ENCODE measurements at regions not wholly inside any gene's neighbourhood (a gene's known extent, or its start where the extent isn't known, plus 50 kb on each side); places are given as distances from the start of the nearest gene placed in this dataset.

DNA sequence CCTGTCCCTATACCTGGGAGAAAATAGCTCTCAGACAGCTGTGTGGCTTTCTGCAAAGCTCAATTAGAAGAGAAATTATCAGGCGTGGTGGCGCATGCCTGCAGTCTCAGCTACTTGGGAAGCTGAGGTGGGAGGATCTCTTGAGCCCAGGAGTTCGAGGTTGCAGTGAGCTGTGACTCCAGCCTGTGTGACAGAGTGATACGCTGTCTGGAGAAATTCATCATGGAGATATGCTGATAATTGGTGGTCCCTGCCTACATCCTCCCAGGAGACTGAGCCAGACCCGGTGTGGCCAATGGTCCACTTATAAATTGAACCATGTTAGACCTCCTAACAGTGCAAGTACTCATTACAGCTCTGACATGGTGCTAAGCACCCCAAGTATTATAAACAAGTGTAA lies 58.7 kb upstream of the ZNF599 start:
- Histone ChIP-seq H3K36me3 (no peaks in the 10 kb centered on the region), H3K4me1 (no peaks in the 10 kb centered on the region)
- TF ChIP-seq, protein P1, sequence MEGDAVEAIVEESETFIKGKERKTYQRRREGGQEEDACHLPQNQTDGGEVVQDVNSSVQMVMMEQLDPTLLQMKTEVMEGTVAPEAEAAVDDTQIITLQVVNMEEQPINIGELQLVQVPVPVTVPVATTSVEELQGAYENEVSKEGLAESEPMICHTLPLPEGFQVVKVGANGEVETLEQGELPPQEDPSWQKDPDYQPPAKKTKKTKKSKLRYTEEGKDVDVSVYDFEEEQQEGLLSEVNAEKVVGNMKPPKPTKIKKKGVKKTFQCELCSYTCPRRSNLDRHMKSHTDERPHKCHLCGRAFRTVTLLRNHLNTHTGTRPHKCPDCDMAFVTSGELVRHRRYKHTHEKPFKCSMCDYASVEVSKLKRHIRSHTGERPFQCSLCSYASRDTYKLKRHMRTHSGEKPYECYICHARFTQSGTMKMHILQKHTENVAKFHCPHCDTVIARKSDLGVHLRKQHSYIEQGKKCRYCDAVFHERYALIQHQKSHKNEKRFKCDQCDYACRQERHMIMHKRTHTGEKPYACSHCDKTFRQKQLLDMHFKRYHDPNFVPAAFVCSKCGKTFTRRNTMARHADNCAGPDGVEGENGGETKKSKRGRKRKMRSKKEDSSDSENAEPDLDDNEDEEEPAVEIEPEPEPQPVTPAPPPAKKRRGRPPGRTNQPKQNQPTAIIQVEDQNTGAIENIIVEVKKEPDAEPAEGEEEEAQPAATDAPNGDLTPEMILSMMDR (IDR thresholded peaks at IDR 0.05), result no peak

DNA sequence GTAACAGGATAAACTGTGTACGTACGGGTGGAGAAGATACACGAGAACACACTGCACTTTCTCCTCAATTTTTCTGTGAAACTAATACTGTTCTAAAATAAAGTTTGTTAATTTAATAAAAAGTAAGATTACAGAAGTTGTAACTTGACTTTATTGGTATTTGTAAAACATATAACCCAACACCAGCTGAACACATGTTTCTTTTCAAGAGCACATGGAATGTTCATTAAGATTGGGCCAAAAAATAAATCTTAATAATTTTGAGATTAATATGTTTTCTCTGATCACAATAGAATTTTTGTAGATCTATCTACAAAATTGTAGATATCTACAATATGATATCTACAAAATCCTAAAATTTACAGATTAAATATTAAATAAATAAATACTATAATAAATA lies 55.1 kb upstream of the ZNF599 start:
- DNase-seq (ENCODE audit: low spot score), result no peak
- H3K4me1 ChIP-seq, result no peaks in the 10 kb centered on the region
- no peaks in the 10 kb centered on the region for H3K36me3 ChIP-seq
- TF ChIP-seq, protein P1 (IDR thresholded peaks at IDR 0.05), result no peak
- H3K4me3 ChIP-seq, result no peak overlapping the region
- no peaks in the 10 kb centered on the region for H3K27me3 ChIP-seq
- H3K27ac ChIP-seq, result no peak overlapping the region
- no peaks in the 10 kb centered on the region for H3K9me3 ChIP-seq

More for the DNA sequence above, 58.7 kb upstream of the ZNF599 start:
- no peak for DNase-seq (ENCODE audit: low spot score)
- Histone ChIP-seq H3K27ac (no peak overlapping the region), H3K27me3 (no peaks in the 10 kb centered on the region), H3K9me3 (no peaks in the 10 kb centered on the region), H3K4me3 (no peak overlapping the region)

DNA sequence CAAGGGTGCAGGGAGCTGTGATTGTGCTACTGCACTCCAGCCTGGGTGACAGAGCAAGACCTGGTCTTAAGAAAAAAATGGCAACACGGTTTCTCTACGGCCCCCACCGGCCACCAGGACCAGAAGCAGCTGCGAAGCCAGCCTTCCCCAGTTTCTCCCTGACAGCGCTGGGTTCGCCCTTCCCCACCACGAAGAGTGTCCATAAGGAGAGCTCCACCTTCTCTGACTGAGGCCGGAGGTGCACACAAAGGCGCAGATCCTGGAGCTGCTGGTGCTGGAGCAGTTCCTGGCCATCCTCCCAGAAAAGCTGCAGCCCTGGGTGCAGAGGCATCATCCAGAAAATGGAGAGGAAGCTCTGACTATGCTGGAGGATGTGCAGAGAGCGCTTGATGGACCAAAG lies 52.2 kb upstream of the ZNF599 start:
- Histone ChIP-seq H3K27me3 (no peaks in the 10 kb centered on the region), H3K36me3 (no peaks in the 10 kb centered on the region), H3K4me1 (no peaks in the 10 kb centered on the region), H3K9me3 (no peaks in the 10 kb centered on the region), H3K27ac (no peak overlapping the region), H3K4me3 (no peak overlapping the region)
- DNase-seq (ENCODE audit: low spot score), result no peak
- TF ChIP-seq, protein P1 (IDR thresholded peaks at IDR 0.05), result no peak

DNA sequence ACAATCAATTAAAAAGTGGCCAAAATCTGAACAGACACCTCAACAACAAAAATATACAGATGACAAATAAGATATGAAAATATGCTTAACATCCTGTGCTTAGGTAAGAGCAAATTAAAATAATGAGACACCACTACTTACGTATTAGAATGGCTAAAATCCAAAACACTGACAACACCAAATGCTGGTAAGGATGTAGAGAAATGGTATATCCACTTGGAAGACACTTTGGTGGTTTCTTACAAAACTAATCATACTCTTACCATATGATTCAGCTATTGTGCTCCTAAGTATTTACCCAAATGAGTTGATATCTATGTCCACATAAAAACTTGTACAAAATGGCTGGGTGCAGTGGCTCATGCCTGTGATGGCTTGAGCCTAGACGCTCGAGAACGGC lies 51.7 kb upstream of the ZNF599 start:
- Histone ChIP-seq H3K27me3 (no peaks in the 10 kb centered on the region), H3K9me3 (no peaks in the 10 kb centered on the region), H3K36me3 (no peaks in the 10 kb centered on the region), H3K4me3 (no peak overlapping the region), H3K4me1 (no peaks in the 10 kb centered on the region), H3K27ac (no peak overlapping the region)
- TF ChIP-seq, protein P1 (IDR thresholded peaks at IDR 0.05), result no peak
- DNase-seq (ENCODE audit: low spot score), result no peak
